ENCODE measurements at regions not wholly inside any gene's neighbourhood (a gene's known extent, or its start where the extent isn't known, plus 50 kb on each side); places are given as distances from the start of the nearest gene placed in this dataset.
"Not testable (repeated sequence)": the region's sequence is repeated elsewhere in the genome, so short reads cannot be mapped to it uniquely, and the experiment has no call there.

DNA sequence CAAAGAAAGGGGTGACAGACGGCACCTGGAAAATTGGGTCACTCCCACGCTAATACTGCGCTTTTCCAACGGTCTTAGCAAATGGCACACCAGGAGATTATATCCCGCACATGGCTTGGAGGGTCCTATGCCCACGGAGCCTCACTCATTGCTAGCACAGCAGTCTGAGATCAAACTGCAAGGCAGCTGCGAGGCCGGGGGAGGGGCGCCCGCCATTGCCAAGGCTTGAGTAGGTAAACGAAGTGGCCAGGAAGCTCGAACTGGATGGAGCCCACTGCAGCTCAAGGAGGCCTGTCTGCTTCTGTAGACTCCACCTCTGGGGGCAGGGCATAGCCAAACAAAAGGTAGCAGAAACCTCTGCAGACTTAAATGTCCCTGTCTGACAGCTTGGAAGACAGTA is 676.8 kb downstream of the BCKDHB start:
- H3K27ac Mint-ChIP-seq; DNase-seq; H3K9me3 Mint-ChIP-seq; H3K27me3 Mint-ChIP-seq; H3K4me3 Mint-ChIP-seq; H3K36me3 Mint-ChIP-seq (ENCODE audit: low read depth); H3K4me1 Mint-ChIP-seq; CTCF ChIA-PET; POLR2A ChIA-PET: not testable (repeated sequence)

DNA sequence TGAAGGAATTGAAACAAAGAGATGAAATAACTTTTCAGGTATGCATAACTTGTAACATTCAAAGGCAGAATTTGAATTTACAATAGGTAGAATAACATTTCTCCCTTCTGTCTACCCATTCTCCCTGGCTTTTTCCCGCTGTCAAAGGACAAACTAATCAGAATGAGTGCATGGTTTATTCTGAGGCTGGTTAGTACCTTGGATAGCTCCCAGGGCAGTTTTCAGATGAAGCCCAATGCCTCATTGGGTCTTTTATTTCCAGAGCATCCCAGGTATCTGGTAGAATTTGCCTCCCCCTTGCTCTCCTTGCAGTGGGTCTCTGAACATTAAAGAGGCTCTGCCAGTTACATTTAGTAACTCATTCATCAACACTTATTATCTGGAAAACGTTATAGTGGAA is 665.5 kb downstream of the BCKDHB start:
- POLR2A ChIA-PET = no interaction called here
- DNase-seq = no peak
- Mint-ChIP-seq H3K27me3 (no peaks in the 10 kb centered on the region), H3K4me3 (no peak overlapping the region), H3K36me3 (ENCODE audit: low read depth) (no peaks in the 10 kb centered on the region), H3K4me1 (no peaks in the 10 kb centered on the region), H3K9me3 (no peaks in the 10 kb centered on the region), H3K27ac (no peak overlapping the region)
- CTCF ChIA-PET = no interaction called here

DNA sequence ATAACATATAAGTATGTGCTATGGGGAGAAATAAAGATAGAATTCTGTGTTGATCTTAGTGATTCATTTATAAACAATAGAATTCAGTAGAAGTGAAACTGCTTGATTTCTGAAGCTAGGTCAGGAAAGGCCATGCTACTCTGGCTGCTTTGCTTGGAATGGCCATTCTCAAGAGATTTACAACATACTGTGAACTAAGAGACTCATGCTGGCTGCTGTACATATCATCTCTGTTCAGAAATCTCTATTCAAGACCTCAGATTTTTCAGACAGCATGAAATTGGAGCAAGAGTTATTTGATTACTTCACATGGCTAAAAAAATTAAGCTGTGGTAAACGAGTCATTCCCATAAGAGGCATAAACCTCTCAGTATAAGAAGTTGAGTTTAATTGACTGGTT is 662.6 kb downstream of the BCKDHB start:
- H3K36me3 Mint-ChIP-seq (ENCODE audit: low read depth) = no peaks in the 10 kb centered on the region
- no peaks in the 10 kb centered on the region for H3K27me3 Mint-ChIP-seq
- no peak overlapping the region for H3K4me3 Mint-ChIP-seq
- no peaks in the 10 kb centered on the region for H3K4me1 Mint-ChIP-seq
- CTCF ChIA-PET = no interaction called here
- DNase-seq = no peak
- H3K9me3 Mint-ChIP-seq = no peaks in the 10 kb centered on the region
- POLR2A ChIA-PET = no interaction called here
- H3K27ac Mint-ChIP-seq = no peak overlapping the region

GRCh38 chr6:80767808-80768207 is 661.3 kb downstream of the BCKDHB start:
- Mint-ChIP-seq H3K4me3 (no peak overlapping the region), H3K4me1 (no peaks in the 10 kb centered on the region), H3K36me3 (ENCODE audit: low read depth) (no peaks in the 10 kb centered on the region), H3K9me3 (no peaks in the 10 kb centered on the region), H3K27me3 (no peaks in the 10 kb centered on the region), H3K27ac (no peak overlapping the region)
- DNase-seq = no peak
- CTCF ChIA-PET = no interaction called here
- POLR2A ChIA-PET = no interaction called here

GRCh38 chr6:80744213-80744612 is 637.7 kb downstream of the BCKDHB start:
- no peak overlapping the region for H3K4me3 Mint-ChIP-seq
- ChIA-PET CTCF (no interaction called here), POLR2A (no interaction called here)
- no peaks in the 10 kb centered on the region for H3K4me1 Mint-ChIP-seq
- no peak overlapping the region for H3K27ac Mint-ChIP-seq
- no peaks in the 10 kb centered on the region for H3K36me3 Mint-ChIP-seq (ENCODE audit: low read depth)
- peaks cover 2% of the 10 kb centered on the region for H3K9me3 Mint-ChIP-seq
- no peak for DNase-seq
- H3K27me3 Mint-ChIP-seq = no peaks in the 10 kb centered on the region

GRCh38 chr6:80742481-80742880 is 636.0 kb downstream of the BCKDHB start:
- no peak for DNase-seq
- Mint-ChIP-seq H3K27me3 (no peaks in the 10 kb centered on the region), H3K9me3 (peaks cover 2% of the 10 kb centered on the region), H3K4me3 (no peak overlapping the region), H3K36me3 (ENCODE audit: low read depth) (no peaks in the 10 kb centered on the region), H3K27ac (no peak overlapping the region), H3K4me1 (no peaks in the 10 kb centered on the region)
- CTCF ChIA-PET = no interaction called here
- POLR2A ChIA-PET = no interaction called here

DNA sequence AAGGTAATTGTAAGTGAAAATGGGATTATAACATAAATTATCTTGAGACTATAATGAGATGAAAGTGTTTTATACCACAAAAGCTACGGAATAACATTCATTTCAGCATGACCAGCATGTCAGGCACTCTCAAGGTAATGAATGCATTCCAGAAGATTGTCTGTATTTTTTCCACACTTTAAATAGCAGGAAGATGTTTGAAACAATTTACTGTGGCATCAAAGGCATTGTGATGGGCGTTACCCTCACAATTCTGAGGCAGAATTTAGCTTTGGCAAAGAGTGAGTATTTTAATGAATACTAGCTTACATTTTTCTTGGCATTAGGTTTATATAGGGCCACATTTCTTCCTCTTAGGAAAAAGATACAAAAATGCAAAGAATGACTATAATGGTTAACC is 627.2 kb downstream of the BCKDHB start:
- ChIA-PET POLR2A (no interaction called here), CTCF (no interaction called here)
- Mint-ChIP-seq H3K27me3 (no peaks in the 10 kb centered on the region), H3K27ac (no peak overlapping the region), H3K9me3 (no peaks in the 10 kb centered on the region), H3K36me3 (ENCODE audit: low read depth) (no peaks in the 10 kb centered on the region), H3K4me3 (no peak overlapping the region), H3K4me1 (no peaks in the 10 kb centered on the region)
- DNase-seq = no peak

- H3K36me3 Mint-ChIP-seq (ENCODE audit: low read depth) = no peaks in the 10 kb centered on the region
These were observed 622.4 kb downstream of the BCKDHB start for GRCh38 chr6:80728830-80729229.

GRCh38 chr6:80728101-80728750 is 621.8 kb downstream of the BCKDHB start:
- Mint-ChIP-seq H3K9me3 (no peaks in the 10 kb centered on the region), H3K4me3 (no peak overlapping the region), H3K27me3 (no peaks in the 10 kb centered on the region), H3K36me3 (ENCODE audit: low read depth) (no peaks in the 10 kb centered on the region), H3K4me1 (no peaks in the 10 kb centered on the region), H3K27ac (no peak overlapping the region)
- CTCF ChIA-PET = no interaction called here
- POLR2A ChIA-PET = no interaction called here
- no peak for DNase-seq

More at GRCh38 chr6:80728830-80729229, 622.4 kb downstream of the BCKDHB start:
- no peaks in the 10 kb centered on the region for H3K4me1 Mint-ChIP-seq
- no peak overlapping the region for H3K4me3 Mint-ChIP-seq
- H3K9me3 Mint-ChIP-seq = no peaks in the 10 kb centered on the region
- H3K27me3 Mint-ChIP-seq = no peaks in the 10 kb centered on the region
- ChIA-PET CTCF (no interaction called here), POLR2A (no interaction called here)
- DNase-seq = no peak
- no peak overlapping the region for H3K27ac Mint-ChIP-seq

- no peak overlapping the region for H3K27ac Mint-ChIP-seq
- H3K36me3 Mint-ChIP-seq (ENCODE audit: low read depth) = no peaks in the 10 kb centered on the region
- no peaks in the 10 kb centered on the region for H3K4me1 Mint-ChIP-seq
- no peak for DNase-seq
- POLR2A ChIA-PET = no interaction called here
- no peaks in the 10 kb centered on the region for H3K9me3 Mint-ChIP-seq
- no peaks in the 10 kb centered on the region for H3K27me3 Mint-ChIP-seq
- CTCF ChIA-PET = no interaction called here
- no peak overlapping the region for H3K4me3 Mint-ChIP-seq
These were observed 618.9 kb downstream of the BCKDHB start for GRCh38 chr6:80725156-80725930.

DNA sequence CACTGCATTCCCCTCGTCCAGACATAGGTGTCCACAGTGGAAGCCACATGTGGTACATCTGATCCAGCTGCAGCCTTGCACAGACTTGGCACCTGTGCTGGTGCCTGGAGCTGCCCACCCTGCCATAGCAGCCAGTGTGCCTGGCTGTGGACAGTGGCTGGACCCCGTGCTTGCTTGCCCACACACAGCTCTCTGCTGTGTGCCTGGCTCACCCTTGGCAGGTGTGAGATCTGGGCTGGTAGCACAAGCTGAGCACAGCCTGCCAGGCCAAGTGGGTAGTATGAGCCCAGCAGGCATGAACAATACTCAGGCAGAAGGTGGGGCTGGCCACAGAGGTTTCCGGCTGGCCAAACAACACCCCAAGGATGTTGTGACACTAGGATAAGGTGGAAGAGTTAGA is 614.4 kb downstream of the BCKDHB start:
- no peak overlapping the region for H3K27ac Mint-ChIP-seq
- CTCF ChIA-PET = no interaction called here

DNA sequence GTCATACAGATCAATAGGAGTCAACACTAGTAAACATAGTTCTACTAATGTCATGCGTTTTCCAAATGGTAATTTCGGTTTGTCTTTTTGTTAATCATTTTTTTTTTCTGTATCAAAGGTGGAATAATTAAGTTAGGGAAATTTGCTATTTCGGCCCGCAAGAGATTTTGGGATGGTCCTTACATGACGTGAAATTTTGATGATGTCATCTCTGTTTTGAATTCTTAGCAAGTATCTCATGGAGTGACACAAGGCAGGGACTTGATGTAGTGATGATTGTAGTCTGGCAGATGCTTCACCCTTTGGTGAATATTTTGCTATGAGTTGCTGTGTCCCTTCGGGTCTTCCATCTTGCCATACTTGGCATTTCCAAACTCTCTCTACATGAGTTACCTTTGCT is 608.0 kb downstream of the BCKDHB start:
- no peaks in the 10 kb centered on the region for H3K27me3 Mint-ChIP-seq

More for the DNA sequence above, 614.4 kb downstream of the BCKDHB start:
- Mint-ChIP-seq H3K36me3 (ENCODE audit: low read depth) (no peaks in the 10 kb centered on the region), H3K4me1 (no peaks in the 10 kb centered on the region), H3K4me3 (no peak overlapping the region), H3K27me3 (no peaks in the 10 kb centered on the region), H3K9me3 (no peaks in the 10 kb centered on the region)
- POLR2A ChIA-PET = no interaction called here
- no peak for DNase-seq

DNA sequence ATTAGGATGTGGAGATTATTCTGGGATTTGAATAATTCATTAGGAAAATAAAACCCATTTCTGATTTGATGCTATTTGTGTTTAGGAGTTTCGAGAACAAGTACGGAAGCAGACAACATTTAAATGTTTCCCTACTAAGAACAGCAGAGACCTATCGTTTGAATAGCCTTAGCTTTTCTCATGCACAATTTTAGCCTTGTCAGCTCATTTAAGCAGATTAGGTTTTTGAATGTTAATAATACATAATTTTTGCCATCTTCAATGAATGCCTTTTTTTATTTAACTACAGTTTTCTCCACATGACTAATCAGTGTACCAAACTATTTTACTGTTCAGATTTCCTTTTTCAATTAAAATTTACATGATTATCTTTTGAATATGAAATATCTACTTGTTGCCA is 592.0 kb downstream of the BCKDHB start:
- ChIA-PET CTCF (no interaction called here), POLR2A (no interaction called here)
- Mint-ChIP-seq H3K36me3 (ENCODE audit: low read depth) (no peaks in the 10 kb centered on the region), H3K4me3 (no peak overlapping the region), H3K27ac (no peak overlapping the region), H3K4me1 (no peaks in the 10 kb centered on the region), H3K9me3 (peaks cover 9% of the 10 kb centered on the region), H3K27me3 (no peaks in the 10 kb centered on the region)
- DNase-seq = no peak

More for the DNA sequence above, 608.0 kb downstream of the BCKDHB start:
- no peaks in the 10 kb centered on the region for H3K36me3 Mint-ChIP-seq (ENCODE audit: low read depth)
- H3K27ac Mint-ChIP-seq = no peak overlapping the region
- DNase-seq = no peak
- no peak overlapping the region for H3K4me3 Mint-ChIP-seq
- H3K4me1 Mint-ChIP-seq = no peaks in the 10 kb centered on the region
- ChIA-PET POLR2A (no interaction called here), CTCF (no interaction called here)
- H3K9me3 Mint-ChIP-seq = no peaks in the 10 kb centered on the region

DNA sequence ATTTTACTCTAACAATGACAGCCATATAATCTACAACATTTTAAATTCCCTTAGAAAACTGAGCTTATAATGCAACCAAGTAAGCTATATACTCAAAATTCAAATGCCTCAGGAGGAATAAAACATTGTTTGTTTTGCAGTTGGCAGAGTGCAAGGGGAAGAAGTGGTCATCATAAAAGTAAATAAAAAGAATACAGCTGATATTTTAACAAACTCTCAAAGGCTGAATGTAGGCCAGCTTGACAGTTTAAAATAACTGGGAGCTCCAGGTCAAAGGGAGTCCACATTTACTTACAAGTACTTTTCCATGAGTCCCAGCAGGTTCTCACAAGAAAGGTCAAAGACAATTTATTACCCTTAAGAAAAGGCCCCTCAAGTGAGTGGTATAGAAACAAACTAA is 589.8 kb downstream of the BCKDHB start:
- no peaks in the 10 kb centered on the region for H3K36me3 Mint-ChIP-seq (ENCODE audit: low read depth)
- H3K4me3 Mint-ChIP-seq = no peak overlapping the region
- DNase-seq = no peak
- peaks cover 4% of the 10 kb centered on the region for H3K9me3 Mint-ChIP-seq
- H3K4me1 Mint-ChIP-seq = no peaks in the 10 kb centered on the region
- no peak overlapping the region for H3K27ac Mint-ChIP-seq
- POLR2A ChIA-PET = no interaction called here
- CTCF ChIA-PET = no interaction called here
- no peaks in the 10 kb centered on the region for H3K27me3 Mint-ChIP-seq

Measured in activated CD4-positive, alpha-beta memory T cell treated with anti-CD3 and anti-CD28 coated beads, Interleukin-2, amount 10 ng/mL, durations not matched to agents 7 days and 5 days (primary cell).